Left forelimb (tissue), 1 donor: ENCODE measurements at regions not wholly inside any gene's neighbourhood (a gene's known extent, or its start where the extent isn't known, plus 50 kb on each side); places are given as distances from the start of the nearest gene placed in this dataset.
"Not testable (repeated sequence)": the region's sequence is repeated elsewhere in the genome, so short reads cannot be mapped to it uniquely, and the experiment has no call there.

ENCODE experiments used
- DNase-seq: peaks from one replicate; pipeline ENCODE4 v3.0.0-alpha.2; 2018; ENCODE audit warnings: low spot score

DNA sequence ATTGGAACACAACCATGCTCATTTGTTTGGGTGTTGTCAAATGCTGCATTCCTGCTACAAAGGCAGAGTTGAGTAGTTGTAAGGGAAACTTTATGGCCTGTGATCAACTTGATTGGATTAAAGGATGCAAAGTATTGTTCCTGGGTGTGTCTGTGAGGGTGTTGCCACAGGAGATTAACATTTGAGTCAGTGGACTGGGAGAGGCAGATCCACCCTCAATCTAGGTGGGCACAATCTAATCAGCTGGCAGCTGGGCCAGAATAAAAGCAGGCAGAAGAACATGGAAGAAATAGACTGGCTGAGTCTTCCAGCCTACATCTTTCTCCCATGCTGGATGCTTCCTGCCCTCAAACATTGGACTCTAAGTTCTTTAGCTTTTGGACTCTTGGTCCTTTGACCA lies 145.6 kb upstream of the LMCD1 start:
- not testable (repeated sequence) for DNase-seq

DNA sequence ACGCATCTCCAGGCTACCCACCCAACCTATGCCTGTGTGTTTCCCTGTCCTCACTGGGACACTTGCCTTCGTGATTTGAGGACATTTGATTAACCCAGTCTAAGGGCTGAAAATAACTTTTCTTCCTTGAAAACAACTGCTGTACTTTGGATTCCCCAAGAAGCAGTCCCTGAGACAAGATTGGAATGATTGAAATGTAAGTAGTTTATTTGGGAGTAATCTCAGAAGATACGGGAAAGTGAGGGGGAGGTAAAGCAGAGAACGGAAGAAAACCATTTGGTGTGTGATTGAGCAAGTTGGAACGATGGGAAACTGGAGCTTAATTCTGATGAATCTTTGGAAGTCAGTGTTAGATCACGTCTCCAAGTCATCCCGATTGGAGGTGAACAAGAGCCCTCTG lies 143.8 kb upstream of the LMCD1 start:
- no peak for DNase-seq

DNA sequence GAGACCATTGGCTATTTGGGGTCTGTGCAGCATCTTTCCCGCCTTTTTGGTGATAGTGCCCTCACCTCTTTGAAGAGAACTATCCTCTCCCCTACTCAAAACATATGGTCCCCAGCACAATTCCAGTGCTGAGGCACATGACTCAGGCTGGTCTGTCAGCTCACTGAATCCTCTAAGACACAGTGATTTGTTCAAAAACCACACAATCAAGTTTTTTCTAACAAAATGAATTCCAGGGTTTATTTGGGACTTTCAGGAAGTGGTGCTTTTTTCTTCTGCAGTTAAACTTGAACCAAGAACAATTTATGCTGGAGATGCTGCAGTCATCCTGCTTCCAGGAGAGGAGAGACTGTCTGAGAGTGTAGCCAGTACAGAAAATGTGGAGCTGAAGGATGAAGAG lies 142.5 kb upstream of the LMCD1 start:
- DNase-seq, result no peak

DNA sequence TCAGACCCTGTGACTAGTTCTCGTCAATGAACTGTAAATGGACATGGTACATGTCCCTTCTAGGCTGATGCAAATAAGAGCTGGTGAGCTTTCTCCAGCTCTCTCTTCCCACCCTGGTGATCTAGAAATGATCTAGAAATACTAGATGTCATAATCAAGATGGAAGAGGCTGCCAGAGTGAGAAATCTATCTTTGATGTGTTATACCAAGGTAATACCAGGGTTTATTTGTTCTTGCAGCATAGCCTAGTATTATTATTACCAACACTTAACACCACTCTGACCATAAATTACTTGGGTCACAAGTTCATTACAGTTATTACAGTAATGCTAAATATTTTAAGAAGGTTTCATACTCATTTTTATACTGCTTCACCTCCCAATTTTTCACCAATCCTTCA lies 138.4 kb upstream of the LMCD1 start:
- no peak for DNase-seq

DNA sequence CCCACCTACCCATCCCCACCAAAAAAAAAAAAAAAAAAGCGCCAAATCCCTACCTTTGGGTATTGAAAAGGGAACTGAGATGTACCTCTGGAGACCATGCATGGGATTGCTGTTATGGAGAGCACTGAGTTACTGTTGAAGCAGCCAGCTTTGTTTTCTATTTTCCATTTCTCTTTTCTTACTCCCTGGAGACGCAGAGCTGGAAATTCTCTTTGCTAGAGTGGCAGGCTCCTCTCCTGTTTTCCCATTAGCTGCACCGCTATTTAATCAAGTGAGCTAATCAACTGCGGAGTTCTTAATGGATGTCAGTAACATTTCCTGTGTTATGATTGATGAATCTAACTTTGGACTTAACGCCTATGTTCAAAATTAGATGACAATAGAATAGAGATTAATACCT lies 136.1 kb upstream of the LMCD1 start:
- no peak for DNase-seq

DNA sequence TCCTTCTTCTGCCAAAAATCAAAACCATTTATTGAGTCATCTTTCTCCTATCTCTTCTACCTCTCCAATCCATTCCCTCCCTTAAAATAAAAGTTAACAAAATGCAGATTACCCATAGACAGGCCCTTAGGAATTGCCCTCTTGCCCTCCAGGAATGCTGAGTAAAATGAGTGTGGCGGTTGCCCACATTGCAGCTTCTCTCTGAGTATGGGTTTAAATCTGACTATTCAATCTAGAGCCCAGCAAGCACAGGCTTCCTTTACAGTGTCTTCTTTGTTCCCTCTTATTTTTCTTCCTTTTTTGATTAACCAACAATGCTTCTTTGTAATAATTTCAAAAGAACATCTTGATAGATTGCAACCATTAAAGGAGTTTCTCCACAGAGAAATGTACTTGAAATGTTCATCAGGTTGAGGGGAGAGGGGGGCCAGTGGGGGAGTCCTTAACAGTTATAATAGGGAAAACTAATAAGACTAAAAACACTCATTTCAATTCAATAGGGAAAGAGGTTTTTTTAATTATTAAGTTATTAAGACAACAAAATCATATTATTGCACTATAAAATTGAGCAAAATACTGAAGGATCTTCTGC lies 135.3 kb upstream of the LMCD1 start:
- DNase-seq, result no peak

DNA sequence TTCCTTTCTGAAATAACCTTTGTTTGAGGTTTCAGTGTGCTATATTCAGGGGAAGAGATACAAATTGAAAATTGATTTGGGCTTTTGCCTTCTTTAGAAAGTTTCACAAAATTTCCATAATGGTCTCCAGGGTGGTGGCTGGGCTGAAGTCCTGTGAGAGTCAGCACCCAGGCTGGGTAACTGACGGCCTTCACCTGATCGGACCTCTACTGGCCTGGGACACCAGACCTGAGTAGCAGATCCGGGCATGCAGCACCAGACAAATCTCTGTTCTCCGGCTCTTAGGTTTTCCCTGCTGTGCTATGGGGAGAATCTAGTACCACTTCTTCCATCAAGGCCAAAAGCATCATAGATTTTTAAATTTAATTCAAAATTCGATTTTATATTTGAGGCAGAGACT lies 133.0 kb upstream of the LMCD1 start:
- no peak for DNase-seq

DNA sequence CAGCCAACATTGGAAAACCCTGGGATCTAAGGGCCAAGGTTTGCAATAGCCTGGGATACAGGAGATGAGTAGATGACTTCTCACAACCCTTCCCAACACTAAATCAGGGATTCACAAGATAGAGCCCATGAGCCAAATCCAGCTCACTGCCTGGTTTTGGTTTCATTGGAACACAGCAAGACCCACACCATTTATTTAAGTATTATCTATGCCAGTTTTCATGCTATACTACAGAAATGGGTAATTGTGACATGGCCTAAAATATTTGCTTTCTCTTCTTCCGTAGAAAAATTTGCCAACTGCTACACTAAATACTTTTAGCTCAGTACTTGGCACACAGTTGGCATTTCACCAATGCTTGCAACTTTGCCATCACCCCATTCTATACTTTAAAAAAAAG lies 132.0 kb upstream of the LMCD1 start:
- no peak for DNase-seq

DNA sequence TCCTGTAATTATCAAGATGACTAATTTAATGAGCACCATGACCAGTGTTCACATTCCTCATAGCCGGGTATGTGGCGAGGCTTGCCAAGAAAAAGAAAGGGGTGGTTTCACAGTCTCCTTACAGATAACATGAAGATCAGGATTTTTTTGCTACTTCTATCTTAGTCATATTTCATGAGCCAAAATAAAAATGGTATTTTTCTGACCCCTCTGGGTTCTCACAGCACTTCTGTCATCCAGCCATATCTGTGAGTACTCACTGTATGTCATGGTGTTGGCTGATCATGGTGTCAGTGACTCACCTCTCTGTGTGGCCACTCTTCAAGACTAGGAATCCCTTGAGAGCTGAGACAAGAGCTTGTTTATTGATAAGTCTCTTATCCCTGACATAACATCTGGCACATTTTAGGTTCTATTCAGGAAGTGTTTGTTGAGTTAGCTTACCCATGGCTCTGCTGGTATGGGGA lies 130.5 kb upstream of the LMCD1 start:
- no peak for DNase-seq

DNA sequence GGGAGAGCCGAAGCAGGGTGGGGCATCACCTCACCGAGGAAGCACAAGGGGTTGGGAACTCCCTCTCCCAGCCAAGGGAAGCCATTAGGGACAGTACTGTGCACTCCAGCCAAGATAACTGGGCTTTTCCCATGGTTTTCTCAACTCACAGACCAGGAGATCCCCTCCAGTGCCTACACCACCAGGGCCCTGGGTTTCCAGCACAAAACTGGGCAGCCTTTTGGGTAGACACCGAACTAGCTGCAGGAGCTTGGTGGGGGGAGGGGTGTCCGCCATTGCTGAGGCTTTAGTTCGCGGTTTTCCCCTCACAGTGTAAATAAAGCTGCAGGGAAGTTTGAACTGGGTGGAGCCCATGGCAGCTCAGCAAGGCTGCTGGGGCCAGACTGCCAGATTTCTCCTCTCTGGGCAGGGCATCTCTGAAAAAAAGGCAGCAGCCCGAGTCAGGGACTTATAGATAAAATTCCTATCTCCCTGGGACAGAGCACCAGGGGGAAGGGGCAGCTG lies 129.6 kb upstream of the LMCD1 start:
- DNase-seq, result no peak

DNA sequence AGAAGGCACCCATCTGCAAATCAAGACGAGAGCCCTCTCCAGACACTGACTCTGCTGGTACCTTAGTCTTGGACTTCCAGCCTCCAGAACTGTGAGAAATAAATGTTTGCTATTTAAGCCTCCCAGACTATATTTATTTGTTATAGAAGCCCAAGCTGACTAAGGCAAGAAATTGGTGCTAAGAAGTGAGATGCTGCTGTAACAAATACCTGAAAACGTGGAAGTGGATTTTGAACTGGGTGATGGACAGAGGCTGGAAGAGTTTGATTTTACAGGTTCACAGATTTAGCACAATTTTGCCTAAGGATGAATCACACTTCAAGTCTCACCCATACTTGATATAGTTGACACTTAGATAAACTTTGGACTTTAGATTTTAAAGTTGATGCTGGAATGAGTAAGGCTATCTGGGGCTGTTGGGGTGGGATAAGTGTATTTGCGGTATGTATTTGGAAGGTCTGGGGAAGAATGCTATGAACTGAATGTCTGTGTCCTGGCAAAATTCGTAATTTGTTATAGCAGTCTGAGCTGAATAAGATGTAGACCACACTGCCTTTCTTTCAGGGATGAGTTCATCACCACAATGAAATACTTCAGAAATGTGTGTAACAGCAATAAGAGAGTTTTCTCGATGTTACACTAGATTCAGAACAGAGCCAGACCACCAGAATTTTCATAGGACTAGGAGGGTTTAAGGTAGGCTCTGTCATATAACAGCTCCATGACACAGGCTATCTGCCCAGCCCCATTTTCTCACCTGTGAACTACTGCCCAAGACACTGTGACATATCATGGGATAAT lies 120.5 kb upstream of the LMCD1 start:
- DNase-seq, result no peak

DNA sequence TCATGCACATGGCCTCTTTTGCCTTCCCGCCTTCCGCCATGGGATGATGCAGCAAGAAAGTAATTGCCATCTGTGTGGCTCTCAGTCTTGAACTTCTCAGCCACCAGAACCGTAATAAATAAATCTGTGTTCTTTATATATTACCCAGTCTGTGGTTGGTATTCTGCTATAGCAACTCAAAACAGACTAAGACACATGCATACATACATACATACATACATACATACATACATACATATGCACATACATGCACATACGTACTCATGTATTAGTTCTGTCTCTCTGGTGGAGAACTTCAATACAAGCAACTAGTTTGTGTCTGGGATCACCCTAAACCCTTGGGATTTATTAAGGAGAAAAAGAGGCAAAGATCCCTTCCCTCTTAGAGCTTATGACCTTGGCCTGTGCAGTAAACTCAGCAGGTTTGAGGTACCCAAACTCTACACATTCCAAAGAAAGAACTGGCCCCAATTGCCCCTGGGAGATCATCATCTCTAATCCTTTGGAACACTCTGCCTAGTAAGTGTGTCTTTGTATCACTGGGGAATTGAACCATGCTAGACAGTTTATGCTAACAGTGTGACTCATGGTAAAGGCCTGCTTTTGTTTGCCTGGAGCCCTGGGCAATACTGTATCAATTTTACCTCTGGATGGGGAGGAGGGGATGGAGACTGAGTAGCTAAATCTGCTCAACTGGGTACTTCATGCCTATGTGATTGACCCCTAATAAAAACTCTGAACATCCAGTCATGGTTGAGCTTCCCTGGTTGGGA lies 115.6 kb upstream of the LMCD1 start:
- no peak for DNase-seq

DNA sequence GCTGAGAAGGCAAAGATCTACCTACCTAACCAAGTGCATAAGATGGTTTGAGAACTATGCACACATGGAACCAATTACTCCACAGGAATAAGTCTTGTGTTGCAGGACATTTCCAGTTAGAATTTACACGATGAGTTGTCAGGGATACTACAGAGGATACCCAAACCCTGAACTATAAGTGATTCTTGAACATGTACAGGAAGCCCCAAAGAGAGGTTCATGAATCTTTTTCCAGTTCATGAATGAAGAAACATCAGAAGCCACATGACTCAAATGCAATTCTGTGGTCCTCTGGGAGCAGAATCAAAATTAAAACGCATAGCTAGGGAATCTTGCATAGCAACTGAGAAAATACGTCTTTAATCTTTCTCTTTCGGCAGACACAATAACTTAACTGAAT lies 114.1 kb upstream of the LMCD1 start:
- DNase-seq, result no peak

DNA sequence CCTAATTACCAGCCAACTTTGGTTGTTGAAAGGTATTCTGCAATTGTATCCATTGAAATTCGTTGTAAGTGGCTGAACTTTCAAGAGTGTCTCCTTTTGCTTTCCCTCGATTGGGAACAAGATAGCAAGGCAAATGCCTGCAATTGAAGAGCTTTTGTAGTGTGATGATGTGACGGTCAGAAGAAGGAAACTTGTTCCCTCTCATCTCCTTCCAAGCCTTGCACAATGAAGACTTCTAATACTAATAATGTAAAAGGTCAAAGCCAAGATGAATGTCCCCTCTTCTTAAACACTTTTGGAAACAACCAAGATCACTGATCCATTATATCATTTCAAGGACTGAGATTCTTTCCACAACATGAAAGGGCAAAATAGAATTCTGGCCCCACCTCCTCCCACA lies 101.9 kb upstream of the LMCD1 start:
- no peak for DNase-seq

DNA sequence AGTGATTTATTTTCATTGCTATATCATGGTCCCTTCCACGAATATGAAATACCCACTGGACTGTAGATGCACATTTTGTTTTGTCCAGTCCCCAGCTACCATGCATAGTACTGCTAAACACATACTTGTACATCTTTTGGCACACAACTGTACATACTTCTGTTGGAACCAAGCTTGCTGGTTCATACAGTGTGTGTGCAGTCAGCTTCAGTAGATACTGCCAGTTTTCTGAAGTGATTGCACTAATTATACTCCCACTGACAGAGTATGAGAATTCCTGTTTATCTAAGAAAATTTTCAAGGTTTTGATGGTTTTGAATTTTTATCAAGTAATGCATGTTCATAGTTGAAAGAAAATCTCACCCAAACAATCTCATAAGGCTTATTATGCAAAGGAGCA lies 100.7 kb upstream of the LMCD1 start:
- no peak for DNase-seq

DNA sequence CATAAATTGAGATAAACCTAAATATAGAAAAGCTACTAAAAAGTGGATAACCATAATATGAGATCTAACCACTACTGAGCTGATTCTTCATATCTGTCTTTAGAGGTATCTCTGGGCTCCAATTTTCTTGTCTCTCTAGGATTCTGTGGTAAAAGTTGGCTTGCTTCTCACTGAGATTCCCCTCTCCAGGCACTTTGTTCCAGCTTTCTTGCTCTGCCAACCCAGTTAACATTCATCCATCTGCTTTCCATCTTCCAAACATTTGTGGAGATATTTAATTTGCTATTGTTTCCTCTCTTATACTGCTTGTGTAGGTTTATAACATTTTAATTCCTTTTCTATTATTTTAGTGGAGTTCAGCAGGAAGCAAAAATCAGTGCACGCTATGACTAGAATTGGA lies 97.6 kb upstream of the LMCD1 start:
- no peak for DNase-seq

DNA sequence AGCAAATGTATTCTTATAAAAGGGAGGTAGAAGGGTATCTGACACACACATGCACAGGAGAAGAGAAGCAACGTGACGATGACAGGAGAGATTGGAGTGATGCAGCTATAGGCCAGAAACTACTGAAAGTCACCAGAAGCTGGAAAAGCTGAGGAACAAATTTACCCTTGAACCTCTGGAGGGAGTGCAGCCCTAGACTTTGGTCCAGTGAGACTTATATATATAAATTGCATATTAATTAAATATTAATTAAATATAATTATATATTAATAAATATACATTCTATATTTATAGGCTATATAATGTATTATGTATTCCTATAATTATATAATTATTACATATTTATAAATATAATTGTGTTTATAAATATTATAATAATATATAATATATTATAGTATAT lies 96.5 kb upstream of the LMCD1 start:
- no peak for DNase-seq

DNA sequence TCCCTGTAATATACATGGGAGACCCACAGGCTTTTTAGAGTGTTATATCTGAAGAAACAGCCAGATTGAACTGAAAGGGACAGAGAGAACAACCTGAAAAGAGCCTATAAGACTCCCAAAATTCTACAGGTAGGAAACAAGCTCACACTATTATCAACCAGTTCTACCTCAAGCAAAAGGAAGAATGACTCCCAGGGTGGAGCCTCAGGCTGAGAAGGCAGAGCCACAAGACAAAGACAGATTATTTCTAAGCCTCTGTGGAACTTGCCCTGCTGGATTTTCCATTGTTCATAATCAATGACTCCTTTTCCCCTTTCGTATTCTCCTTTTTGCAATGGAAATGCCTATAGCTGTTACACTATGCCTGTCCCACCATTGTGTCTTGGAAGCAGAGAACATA lies 95.1 kb upstream of the LMCD1 start:
- no peak for DNase-seq

DNA sequence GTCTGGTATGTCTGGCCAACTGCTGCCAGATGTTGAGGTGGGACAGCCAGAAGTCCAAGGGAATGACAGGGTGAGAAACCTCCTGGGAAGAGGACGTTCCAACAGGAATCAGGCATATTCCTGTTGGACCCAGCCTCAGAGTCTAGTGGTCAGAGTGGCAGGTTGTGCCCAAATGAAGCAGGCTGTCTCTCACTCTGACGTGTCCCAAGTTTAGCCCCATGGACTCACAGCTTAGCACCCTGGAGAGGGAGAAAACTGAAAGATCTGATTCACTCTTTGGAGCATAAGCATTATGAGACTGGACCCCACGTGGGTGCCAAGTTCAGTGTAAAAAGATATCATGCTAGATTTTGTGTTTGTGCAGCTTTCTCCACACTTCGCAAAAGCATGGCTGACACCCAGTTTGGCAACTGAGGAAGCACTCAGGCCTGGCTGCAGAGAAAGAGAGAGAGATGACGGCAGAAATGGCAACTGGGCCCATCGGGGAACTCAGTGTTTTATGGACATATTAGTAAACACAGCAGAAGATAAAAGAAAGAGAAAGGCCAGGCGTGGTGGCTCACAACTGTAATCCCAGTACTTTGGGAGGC lies 88.2 kb upstream of the LMCD1 start:
- no peak for DNase-seq

DNA sequence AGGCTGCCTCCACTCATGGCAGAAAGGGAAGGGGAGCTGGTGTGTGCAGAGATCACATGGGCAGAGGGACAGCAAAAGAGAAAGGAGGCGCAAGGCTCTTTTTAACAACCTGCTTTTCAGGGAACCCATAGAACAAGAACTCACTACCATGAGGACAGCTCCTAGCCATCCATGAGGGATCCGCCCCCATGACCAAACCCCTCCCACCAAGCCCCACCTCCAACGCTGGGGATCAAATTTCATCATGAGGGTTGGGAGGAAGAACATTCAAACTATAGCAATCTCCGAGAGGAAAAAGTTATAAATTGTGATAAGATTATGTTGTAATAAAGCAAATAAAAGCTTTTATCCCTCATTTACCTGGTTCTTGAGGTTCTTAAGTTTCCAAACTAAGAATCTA lies 84.7 kb upstream of the LMCD1 start:
- DNase-seq, result no peak

DNA sequence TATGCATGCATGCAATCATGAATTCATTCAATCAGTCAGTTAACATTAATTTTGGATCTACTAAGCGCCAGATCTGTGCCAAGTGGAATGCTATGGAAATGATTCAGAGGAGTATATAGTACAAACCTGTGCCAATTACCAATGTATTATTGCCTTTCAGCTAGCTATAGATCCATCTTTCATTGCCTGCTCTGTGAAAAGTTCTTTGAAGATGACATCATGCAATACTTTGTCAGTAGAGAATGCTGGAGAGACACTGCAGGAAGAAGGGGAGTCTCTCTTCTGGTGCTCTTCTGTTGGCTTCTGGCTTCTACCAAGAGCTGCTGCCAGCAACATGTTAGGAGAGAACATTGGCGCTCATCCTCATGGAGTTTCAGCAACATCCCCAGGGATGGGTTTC lies 81.0 kb upstream of the LMCD1 start:
- no peak for DNase-seq

DNA sequence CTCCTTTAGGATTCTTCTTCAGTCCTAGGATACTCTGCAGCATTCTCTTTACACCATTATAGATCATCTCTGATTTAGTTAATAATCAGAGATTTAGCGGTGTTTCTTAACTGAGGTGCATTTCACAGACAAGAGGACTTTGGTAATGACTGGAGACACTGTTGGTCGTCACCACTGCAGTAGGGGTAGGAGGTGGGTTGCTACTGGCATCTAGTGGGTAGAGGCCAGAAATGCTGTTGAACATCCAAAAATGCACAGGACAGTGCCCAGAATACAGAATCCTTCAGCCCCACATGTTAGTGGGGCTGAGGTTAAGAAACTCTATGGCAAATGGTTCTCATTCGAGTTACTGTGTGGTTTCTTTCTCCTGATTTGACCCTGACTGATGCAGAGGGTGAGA lies 80.4 kb upstream of the LMCD1 start:
- no peak for DNase-seq

DNA sequence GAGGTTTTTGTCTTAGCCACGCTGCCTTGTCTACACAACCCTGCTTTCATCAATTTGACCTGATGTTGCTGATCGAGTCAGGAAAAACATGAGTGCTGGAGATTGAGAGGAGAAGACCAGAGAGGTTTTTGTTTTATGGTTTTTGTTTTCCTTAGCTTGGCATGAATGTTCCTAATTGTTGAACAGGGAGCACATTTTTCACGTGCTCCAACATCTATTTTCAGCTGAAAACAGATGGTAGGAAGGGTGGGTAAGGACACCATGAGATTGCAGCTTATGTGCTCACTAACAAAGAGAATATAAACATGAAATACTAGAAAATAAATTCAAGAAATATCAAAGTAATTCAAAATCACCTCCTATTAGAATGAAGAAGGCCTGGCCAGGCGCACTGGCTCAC lies 79.9 kb upstream of the LMCD1 start:
- DNase-seq, result no peak
